ENCODE measurements at regions not wholly inside any gene's neighbourhood (a gene's known extent, or its start where the extent isn't known, plus 50 kb on each side); places are given as distances from the start of the nearest gene placed in this dataset.

DNA sequence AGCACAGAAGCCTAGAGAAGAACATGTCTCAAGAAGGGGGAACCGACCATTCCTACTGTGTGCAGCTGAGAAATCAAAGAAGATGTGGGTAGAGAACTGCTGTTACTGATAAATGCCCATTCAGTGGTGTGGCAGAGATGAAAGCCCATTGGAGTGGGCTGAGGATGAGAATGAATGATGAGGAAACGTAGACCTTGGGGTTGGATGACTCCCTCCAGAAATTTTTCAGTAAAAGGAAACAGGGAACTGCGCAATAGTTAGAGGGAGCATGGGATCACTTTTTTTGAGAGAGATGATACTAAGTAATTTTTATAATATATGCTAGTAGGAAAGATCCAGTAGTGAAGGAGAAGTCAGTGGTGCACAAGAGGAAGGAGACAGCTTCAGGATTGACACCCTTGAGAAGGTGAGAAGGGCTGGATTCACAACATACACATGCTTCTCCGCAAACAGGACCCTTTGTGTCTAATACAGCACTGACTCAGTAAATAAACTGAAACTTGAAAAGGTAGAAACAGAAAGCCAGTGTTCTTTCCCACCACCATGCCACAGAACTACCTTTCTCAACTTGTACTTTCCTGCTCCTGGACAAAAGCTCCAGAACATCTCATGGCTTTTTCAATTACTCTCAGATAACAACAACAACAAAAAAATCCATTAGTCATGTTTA, 104.7 kb upstream of the IL6 start:
- no peak for DNase-seq

DNA sequence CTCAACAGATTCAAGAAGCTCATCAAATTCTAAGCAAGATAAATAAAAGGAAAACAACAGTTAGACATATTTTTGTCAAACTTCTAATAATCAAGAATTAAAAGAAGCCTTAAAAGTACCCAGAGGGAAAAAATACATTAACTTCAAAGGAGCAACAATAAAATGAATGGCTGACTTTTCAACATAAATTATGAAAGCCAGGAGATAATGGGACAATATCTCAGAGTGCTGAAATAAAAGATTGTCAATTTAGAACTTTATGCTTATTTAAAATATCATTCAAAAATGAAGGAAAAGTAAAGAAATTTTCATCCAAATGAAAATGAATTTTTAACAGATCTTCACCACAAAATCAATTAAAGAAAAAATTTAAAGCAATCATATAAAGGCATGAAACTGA, 108.5 kb upstream of the IL6 start:
- DNase-seq, result no peak

- no peak for DNase-seq
Measured at GRCh38 chr7:22617166-22617565, 109.8 kb upstream of the IL6 start.

DNA sequence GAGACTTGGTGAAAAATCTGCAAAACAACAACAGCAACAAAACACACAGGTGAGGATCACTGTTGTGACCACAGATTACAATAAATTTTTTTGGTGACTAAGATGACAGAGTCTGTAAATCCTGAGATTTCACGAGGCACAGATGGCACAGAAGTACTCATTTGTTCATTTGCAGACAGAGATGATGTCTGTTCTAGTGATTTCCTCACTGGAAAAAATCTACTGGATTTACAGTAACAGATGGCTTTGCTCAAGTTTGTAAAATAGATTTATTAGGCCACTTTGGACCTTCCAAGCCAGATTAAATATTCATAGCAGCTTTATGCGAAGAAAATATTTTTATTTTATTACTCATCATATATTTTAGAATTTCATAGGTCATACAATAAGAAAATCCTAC, 113.5 kb upstream of the IL6 start:
- no peak for DNase-seq

DNA sequence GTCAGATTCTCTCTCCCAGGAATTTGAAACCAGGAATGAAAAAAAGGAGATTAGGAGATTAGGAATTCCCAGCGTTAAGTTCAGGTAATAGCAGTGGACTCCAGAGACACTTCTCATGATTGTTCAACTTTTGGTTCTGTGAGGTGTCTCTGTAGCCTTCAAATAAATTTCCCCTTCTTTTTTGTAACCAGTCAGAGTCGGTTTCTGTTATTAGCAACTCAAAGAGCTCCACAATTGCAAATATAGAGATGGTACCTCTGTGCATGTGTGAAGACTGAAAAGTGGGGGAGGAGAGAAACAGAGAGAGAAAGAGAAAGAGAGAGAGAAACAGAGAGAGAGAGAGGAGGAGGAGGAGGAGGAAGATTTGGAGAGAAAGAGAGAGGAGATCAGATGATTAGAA, 112.8 kb upstream of the STEAP1B start:
- DNase-seq, result no peak

DNA sequence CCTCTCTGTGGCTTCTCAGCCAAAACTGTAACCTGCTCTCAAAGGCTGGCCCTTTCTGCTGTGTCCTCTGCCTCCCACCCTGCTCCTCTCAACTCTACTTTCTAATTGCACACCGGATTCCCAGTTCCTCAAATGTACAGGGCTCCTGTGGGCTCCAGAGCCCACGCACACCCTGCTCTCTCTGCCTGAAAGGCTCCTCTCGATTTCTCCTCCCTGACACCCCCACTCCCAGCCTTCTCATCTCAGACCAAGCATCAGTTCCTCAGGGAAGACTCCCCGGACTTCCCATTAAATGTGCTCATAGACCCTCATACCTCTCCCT, 111.7 kb upstream of the STEAP1B start:
- no peak for DNase-seq

GRCh38 chr7:22610951-22611757, 111.2 kb upstream of the STEAP1B start:
- no peak for DNase-seq

GRCh38 chr7:22610263-22610662, 110.3 kb upstream of the STEAP1B start:
- DNase-seq, result no peak

GRCh38 chr7:22607180-22607579, 107.2 kb upstream of the STEAP1B start:
- no peak for DNase-seq

DNA sequence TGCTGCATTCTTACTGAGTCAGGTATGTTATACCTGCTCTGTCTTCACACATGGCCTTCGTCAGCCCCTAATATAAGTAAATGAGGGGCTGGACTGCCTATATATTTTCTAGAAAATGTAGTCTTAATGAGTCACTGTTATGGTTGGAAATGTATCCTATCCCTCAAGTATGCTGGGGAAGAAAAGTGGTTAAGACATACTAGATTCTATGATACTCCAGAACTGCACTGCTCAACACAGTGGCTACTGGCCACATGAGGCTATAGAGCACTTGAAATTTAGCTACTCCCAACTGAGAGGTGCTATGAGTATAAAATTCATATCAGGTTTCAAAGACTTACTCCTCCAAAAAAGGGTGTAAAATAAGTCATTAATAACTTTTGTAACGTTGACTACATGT, 104.3 kb upstream of the STEAP1B start:
- no peak for DNase-seq

DNA sequence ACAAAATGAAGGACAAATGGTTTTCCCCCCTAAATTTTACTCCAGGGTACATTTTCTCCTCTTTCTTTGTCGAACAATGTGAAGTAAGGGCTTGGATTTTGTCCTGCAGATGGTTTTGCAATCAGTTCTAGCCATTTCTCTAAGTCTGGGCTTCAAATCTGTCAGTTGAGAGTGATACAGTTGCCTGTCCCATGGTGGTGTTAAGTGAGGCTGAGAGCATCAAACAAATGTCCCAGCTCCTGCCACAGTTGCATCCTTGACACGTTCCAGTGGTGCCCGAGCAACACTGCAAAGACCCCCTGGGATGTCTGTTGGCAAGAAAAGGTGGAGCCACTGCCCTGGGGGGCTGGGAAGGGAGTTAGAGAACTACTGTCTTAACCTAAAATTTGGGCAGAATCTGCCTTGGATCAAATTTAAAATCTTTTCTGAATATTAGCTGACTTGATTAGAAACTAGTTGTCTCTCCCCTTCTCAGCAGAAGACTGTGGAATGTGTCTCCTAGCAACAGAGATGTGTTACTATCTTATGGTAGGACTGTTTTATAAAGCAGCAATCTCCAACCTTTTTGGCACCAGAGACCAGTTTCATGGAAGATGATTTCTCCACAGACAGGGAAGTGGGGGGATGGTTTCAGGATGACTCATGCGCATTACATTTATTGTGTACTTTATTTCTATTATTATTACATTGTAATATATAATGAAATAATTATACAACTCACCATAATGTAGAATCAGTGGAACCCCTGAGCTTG, 102.0 kb upstream of the STEAP1B start:
- no peak for DNase-seq

GRCh38 chr7:22601408-22601807, 101.4 kb upstream of the STEAP1B start:
- DNase-seq, result no peak

DNA sequence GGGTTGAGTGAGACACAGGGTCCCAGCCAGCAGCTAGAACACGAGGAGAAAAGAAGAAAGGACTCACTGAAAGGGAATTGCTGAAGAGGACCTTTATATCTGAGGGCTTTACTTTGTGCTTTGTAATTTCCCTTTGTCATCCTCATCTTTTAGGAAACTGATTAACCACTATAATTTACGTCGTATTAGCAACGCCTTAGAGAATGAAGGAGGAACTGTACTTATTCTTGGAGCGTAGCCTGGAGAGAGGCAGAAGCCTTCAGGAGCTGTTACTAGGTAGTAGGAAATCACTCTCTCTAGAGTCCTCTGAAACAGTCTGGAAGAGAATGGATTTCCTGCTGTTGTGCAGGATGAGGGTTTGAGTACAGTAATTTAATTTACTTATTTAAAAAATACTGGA, 101.0 kb upstream of the STEAP1B start:
- DNase-seq, result no peak

DNA sequence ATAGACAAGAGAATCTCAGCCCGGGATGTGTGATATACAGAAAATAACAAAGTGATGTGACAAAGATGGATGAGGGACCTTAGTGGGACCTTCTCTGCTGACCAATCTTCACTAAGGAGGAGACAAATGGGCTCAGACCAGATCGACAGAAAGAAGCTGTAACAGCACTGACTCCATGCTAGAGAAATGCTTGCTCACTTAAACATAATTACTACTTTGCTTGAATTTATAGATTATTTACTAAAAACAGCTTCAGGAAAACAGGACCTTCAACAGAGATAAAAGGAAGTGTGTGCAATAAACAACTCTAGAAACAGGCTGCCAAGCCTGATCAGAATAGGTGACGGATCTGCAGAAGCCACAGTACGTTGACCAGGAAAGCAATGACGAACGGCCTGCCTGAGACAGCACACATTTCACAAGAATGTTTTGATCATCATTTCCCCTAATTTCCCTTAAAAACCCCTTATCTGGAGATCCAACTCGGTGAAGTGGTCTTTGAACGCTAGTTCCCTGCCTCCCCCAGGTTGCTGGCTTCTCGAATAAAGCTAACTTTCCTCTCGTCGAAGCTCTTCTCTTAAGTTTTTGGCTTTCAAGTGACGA, 98.4 kb upstream of the STEAP1B start:
- no peak for DNase-seq

GRCh38 chr7:22597844-22598243, 97.9 kb upstream of the STEAP1B start:
- DNase-seq, result no peak

GRCh38 chr7:22596763-22597400, 96.9 kb upstream of the STEAP1B start:
- no peak for DNase-seq

- no peak for DNase-seq
Measured at GRCh38 chr7:22594020-22594419, 94.0 kb upstream of the STEAP1B start.

- no peak for DNase-seq
Measured at GRCh38 chr7:22591271-22591670, 91.3 kb upstream of the STEAP1B start.

GRCh38 chr7:22589641-22590201, 89.7 kb upstream of the STEAP1B start:
- DNase-seq, result no peak

GRCh38 chr7:22588351-22588750, 88.4 kb upstream of the STEAP1B start:
- no peak for DNase-seq

DNA sequence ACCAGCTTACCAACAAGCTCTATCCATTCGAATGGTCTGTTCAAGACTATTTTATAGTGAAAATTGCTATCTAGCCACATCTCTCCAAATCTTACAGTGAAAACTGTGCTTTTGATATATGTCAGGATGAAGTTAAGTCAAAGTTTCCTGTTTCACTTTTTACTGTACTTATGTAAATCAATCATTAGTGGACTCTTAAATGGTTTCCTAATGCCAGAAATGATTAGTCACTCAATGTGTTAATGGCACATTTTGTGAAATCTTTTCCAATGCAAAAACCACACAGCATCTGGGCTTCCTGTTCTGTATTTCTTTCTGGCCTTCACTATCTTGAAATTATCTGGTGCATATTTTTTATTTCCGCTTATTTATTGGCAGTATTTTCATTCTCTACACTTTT, 87.3 kb upstream of the STEAP1B start:
- DNase-seq, result no peak

DNA sequence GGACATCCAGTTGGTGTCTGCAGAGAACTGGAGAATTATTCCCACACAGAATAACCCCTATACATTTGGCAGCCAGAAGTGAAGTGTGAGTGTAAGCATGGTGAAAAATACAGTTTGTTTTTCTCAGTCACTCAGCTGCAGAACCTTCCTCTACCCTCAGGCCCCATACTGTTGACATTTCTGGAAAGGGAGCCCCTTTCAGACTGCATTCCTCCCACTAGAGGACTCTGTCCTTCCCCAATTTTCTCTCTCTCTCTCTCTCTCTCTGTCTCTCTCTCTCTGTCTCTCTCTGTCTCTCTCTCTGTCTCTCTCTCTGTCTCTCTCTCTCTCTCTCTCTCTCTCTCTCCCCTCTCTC, 86.8 kb upstream of the STEAP1B start:
- no peak for DNase-seq
